GM18499 (cell line): ENCODE measurements at regions not wholly inside any gene's neighbourhood (a gene's known extent, or its start where the extent isn't known, plus 50 kb on each side); places are given as distances from the start of the nearest gene placed in this dataset.
A peak's percentile ranks its signal among the peaks of the same experiment; 100 is the strongest.
"Not testable (repeated sequence)": the region's sequence is repeated elsewhere in the genome, so short reads cannot be mapped to it uniquely, and the experiment has no call there.

Source experiments
- ATAC-seq: cut with Tn5 transposase; IDR thresholded peaks from one replicate; pipeline ENCODE4 v1.9.1; 2021; ENCODE audit warnings: moderate number of reproducible peaks; ENCODE audit not compliant: insufficient read depth, unreplicated experiment

GRCh38 chr1:171397851-171398469, 84.0 kb downstream of the FMO4 start:
- ATAC-seq = no peak

- no peak for ATAC-seq
These were observed 81.9 kb upstream of the PRRC2C start for GRCh38 chr1:171403393-171403792.

- ATAC-seq = no peak
These were observed 80.0 kb upstream of the PRRC2C start for GRCh38 chr1:171405391-171405714.

GRCh38 chr1:171413557-171413956, 71.8 kb upstream of the PRRC2C start:
- not testable (repeated sequence) for ATAC-seq

- ATAC-seq = no peak
These were observed 66.8 kb upstream of the PRRC2C start for GRCh38 chr1:171418546-171418945.

GRCh38 chr1:171420810-171421209, 64.5 kb upstream of the PRRC2C start:
- peak; percentile 54 for ATAC-seq

GRCh38 chr1:171421413-171422020, 63.8 kb upstream of the PRRC2C start:
- ATAC-seq = no peak

- ATAC-seq = no peak
These were observed 62.8 kb upstream of the PRRC2C start for GRCh38 chr1:171422511-171422910.

GRCh38 chr1:171424494-171424893, 60.8 kb upstream of the PRRC2C start:
- ATAC-seq = no peak

- no peak for ATAC-seq
These were observed 58.7 kb upstream of the PRRC2C start for GRCh38 chr1:171426645-171427044.

- ATAC-seq = no peak
These were observed 57.4 kb upstream of the PRRC2C start for GRCh38 chr1:171427852-171428471.

GRCh38 chr1:171429137-171429536, 56.2 kb upstream of the PRRC2C start:
- no peak for ATAC-seq

GRCh38 chr1:171431994-171432393, 53.3 kb upstream of the PRRC2C start:
- no peak for ATAC-seq

- ATAC-seq = no peak
These were observed 52.9 kb upstream of the PRRC2C start for GRCh38 chr1:171432473-171432872.

- ATAC-seq = no peak
These were observed 51.9 kb upstream of the PRRC2C start for GRCh38 chr1:171433451-171433850.

GRCh38 chr1:171434717-171435346, 50.5 kb upstream of the PRRC2C start:
- no peak for ATAC-seq
